B cell (primary cell): ENCODE measurements at regions not wholly inside any gene's neighbourhood (a gene's known extent, or its start where the extent isn't known, plus 50 kb on each side); places are given as distances from the start of the nearest gene placed in this dataset.

Source experiments
- ATAC-seq: fragments of 200-7000 bp; cut with Tn5 transposase; one replicate; pipeline ENCODE4 v1.10.0; 2021; ENCODE audit warnings: low read depth, mild to moderate bottlenecking, moderate number of reproducible peaks, moderate library complexity
- CTCF ChIA-PET: fragments of 350-600 bp; sonication (Branson Sonifier 250); formaldehyde crosslinking; loops from one replicate; lab custom pipeline; 2021; ENCODE audit warnings: antibody characterized with exemption, inconsistent platforms; lab: Charles Lee
- POLR2A ChIA-PET: fragments of 350-600 bp; sonication (Branson Sonifier 250); formaldehyde crosslinking; loops from one replicate; lab custom pipeline; 2021; ENCODE audit warnings: antibody characterized with exemption; lab: Charles Lee
- DNase-seq: peaks from one replicate; pipeline ENCODE4 v3.0.0; 2013
- H2AFZ ChIP-seq: 2 replicates; pipeline ENCODE4 v1.6.1; 2012; ENCODE audit warnings: mild to moderate bottlenecking, low read depth, low read length; ENCODE audit not compliant: insufficient read depth, poor library complexity, severe bottlenecking
- H3K27ac ChIP-seq, 2 donors: 1 replicate in 1 of 2; 2 replicates in 1 of 2; pipeline ENCODE4 v1.5.1; 2012 to 2013; ENCODE audit warnings: low read length in 2 of 2, mild to moderate bottlenecking in 2 of 2, moderate library complexity in 1 of 2
- H3K27me3 ChIP-seq, 4 experiments: fragments of 200-600 bp in 1 of 4; sonication (generic) in 1 of 4; replicated peaks in 1 of 4; 1 replicate in 2 of 4; 2 replicates in 2 of 4; pipeline versions ENCODE4 v1.6.1 to v1.7.0; 2013 to 2016; ENCODE audit warnings: low read length in 3 of 4, mild to moderate bottlenecking in 2 of 4, mixed read lengths in 1 of 4, moderate library complexity in 1 of 4; ENCODE audit not compliant: insufficient read depth in 4 of 4, control insufficient read depth in 3 of 4; ENCODE audit errors: control extremely low read depth in 1 of 4
- H3K36me3 ChIP-seq, 2 experiments: replicated peaks in 1 of 2; 1 replicate in 1 of 2; 2 replicates in 1 of 2; pipeline versions ENCODE4 v1.6.1 to v1.7.1; 2013; ENCODE audit warnings: low read length in 1 of 2; ENCODE audit not compliant: insufficient read depth in 2 of 2, control insufficient read depth in 1 of 2; ENCODE audit errors: control extremely low read depth in 1 of 2, extremely low read depth in 1 of 2
- H3K4me1 ChIP-seq, 2 donors: fragments of 200-600 bp in 1 of 2; sonication (generic) in 1 of 2; 1 replicate in 1 of 2; 2 replicates in 1 of 2; pipeline versions ENCODE4 v1.5.1 to v1.6.1; 2013 to 2017; ENCODE audit warnings: low read length in 2 of 2; ENCODE audit not compliant: control insufficient read depth in 2 of 2, insufficient read depth in 2 of 2
- H3K4me2 ChIP-seq: replicated peaks from 2 replicates; pipeline ENCODE3; 2012; ENCODE audit warnings: mild to moderate bottlenecking, low read depth, low read length; ENCODE audit not compliant: poor library complexity, severe bottlenecking
- H3K4me3 ChIP-seq, 5 experiments: fragments of 200-600 bp in 1 of 5; sonication (generic) in 1 of 5; 1 replicate in 3 of 5; 2 replicates in 2 of 5; pipeline versions ENCODE4 v1.5.1 to v1.7.0; 2011 to 2016; ENCODE audit warnings: low read length in 4 of 5, mild to moderate bottlenecking in 4 of 5, low read depth in 2 of 5, control low read depth in 1 of 5, moderate library complexity in 1 of 5; ENCODE audit not compliant: insufficient read depth in 1 of 5; ENCODE audit errors: control extremely low read depth in 1 of 5, extremely low read depth in 1 of 5
- H3K79me2 ChIP-seq: fragments of 200-600 bp; sonication (generic); one replicate; pipeline ENCODE4 v1.6.0; 2016; ENCODE audit warnings: low read length; ENCODE audit not compliant: control insufficient read depth, insufficient read depth
- H3K9ac ChIP-seq: fragments of 200-600 bp; sonication (generic); 2 replicates; pipeline ENCODE4 v1.6.1; 2017; ENCODE audit warnings: mild to moderate bottlenecking, low read length, moderate library complexity
- H3K9me3 ChIP-seq, 3 donors: one replicate each; pipeline versions ENCODE4 v1.6.1 to v1.7.1; 2013; ENCODE audit warnings: low read length in 2 of 3; ENCODE audit not compliant: control insufficient read depth in 2 of 3, insufficient read depth in 1 of 3; ENCODE audit errors: control extremely low read depth in 1 of 3
- H4K20me1 ChIP-seq: 2 replicates; pipeline ENCODE4 v1.6.0; 2012; ENCODE audit warnings: mild to moderate bottlenecking, low read length; ENCODE audit not compliant: insufficient read depth, control insufficient read depth, poor library complexity, severe bottlenecking
- H3K27ac Mint-ChIP-seq: one replicate; pipeline ENCODE4 v1.8.0; 2021; ENCODE audit warnings: mixed read lengths
- H3K27me3 Mint-ChIP-seq: one replicate; pipeline ENCODE4 v1.8.0; 2021; ENCODE audit warnings: mixed read lengths
- H3K4me1 Mint-ChIP-seq: one replicate; pipeline ENCODE4 v1.8.0; 2021; ENCODE audit warnings: mixed read lengths
- H3K4me3 Mint-ChIP-seq: one replicate; pipeline ENCODE4 v1.8.0; 2021; ENCODE audit warnings: mixed read lengths
- H3K9me3 Mint-ChIP-seq: one replicate; pipeline ENCODE4 v1.8.0; 2022; ENCODE audit warnings: mixed read lengths; ENCODE audit not compliant: insufficient read depth
- EZH2 ChIP-seq: IDR thresholded peaks from 2 replicates; pipeline ENCODE4 v1.6.1; 2012; ENCODE audit warnings: borderline replicate concordance, low read depth, mild to moderate bottlenecking, moderate library complexity, low read length; ENCODE audit not compliant: insufficient read depth, poor library complexity, severe bottlenecking
- WGBS: methylation state at CpG from one replicate; pipeline ENCODE4 v1.1.5; 2013; ENCODE audit warnings: missing lambda C conversion rate; ENCODE audit not compliant: insufficient coverage; 5-methylcytosine and 5-hydroxymethylcytosine counted together
- intact Hi-C: fragments of 100-400 bp; cut with micrococcal nuclease; formaldehyde crosslinking; loops from one replicate; pipeline ENCODE4 v1.10.0; 2022
- TF ChIP-seq, protein P1 (sequence below): fragments of 200-600 bp; IDR thresholded peaks from one replicate; pipeline ENCODE4 v1.8.0; 2022; ENCODE audit warnings: antibody characterized with exemption, mild to moderate bottlenecking

DNA sequence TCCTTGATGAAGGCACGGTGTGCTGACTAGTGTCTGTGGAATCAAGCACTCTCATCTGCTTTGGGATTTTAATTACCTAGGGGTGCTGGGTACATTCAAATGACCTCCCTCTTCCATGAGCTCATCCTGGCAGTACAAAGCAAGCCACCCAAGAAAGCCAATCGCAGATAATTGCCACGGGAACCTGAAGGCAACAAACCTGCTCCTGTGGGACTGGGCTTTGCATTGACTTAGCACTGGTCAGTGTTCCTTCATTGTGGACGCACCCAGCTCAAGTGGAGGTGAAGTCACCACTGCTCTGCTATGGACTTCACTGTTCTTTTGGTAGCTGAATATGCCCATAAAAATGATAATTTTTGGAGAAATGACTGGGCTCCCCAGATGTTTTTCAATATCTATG, 261.6 kb upstream of the FERMT1 start:
- Histone ChIP-seq H4K20me1 (no peaks in the 10 kb centered on the region), H3K4me2 (no peak overlapping the region), H3K79me2 (no peaks in the 10 kb centered on the region), H2AFZ (no peak overlapping the region), H3K36me3 (no peaks in the 10 kb centered on the region), H3K9me3 (no peaks in the 10 kb centered on the region), H3K27me3 (no peaks in the 10 kb centered on the region), H3K27ac (no peak overlapping the region), H3K4me1 (no peaks in the 10 kb centered on the region), H3K4me3 (no peak overlapping the region), H3K9ac (no peak overlapping the region)
- 23% methylated on average over 2 of the region's 4 CpGs for WGBS
- TF ChIP-seq EZH2, result no peak
- TF ChIP-seq, protein P1, sequence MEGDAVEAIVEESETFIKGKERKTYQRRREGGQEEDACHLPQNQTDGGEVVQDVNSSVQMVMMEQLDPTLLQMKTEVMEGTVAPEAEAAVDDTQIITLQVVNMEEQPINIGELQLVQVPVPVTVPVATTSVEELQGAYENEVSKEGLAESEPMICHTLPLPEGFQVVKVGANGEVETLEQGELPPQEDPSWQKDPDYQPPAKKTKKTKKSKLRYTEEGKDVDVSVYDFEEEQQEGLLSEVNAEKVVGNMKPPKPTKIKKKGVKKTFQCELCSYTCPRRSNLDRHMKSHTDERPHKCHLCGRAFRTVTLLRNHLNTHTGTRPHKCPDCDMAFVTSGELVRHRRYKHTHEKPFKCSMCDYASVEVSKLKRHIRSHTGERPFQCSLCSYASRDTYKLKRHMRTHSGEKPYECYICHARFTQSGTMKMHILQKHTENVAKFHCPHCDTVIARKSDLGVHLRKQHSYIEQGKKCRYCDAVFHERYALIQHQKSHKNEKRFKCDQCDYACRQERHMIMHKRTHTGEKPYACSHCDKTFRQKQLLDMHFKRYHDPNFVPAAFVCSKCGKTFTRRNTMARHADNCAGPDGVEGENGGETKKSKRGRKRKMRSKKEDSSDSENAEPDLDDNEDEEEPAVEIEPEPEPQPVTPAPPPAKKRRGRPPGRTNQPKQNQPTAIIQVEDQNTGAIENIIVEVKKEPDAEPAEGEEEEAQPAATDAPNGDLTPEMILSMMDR, result no peak
- intact Hi-C loops, result no loop called here
- ATAC-seq (no peak), DNase-seq (no peak)
- H3K4me3 Mint-ChIP-seq, result no peak overlapping the region
- ChIA-PET CTCF (no interaction called here), POLR2A (no interaction called here)
- H3K27ac Mint-ChIP-seq, result no peak overlapping the region
- no peaks in the 10 kb centered on the region for H3K4me1 Mint-ChIP-seq
- H3K9me3 Mint-ChIP-seq, result no peaks in the 10 kb centered on the region
- no peaks in the 10 kb centered on the region for H3K27me3 Mint-ChIP-seq

DNA sequence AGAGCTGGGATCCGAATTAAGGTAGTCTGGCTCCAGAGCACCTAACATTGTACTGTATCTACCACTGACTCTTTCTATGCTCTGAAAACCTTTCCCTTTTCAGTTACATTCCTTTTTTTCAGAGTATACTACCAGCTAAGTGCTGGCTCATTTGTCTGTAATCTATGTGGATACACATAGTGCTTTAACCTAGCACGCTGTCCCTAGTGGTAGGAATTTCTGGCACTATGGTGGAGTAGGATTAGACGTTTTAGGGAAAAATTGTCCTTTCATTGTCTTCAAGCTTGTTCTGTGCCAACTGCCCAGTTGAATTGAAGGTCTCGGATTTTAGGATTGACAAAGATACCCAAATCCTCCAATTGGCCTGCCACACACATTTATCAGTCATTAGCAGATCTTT, 259.1 kb upstream of the FERMT1 start:
- no CpG with 5 or more reads among the region's 4 CpGs for WGBS
- no peaks in the 10 kb centered on the region for H3K9me3 ChIP-seq
- no peaks in the 10 kb centered on the region for H3K4me1 ChIP-seq
- Mint-ChIP-seq H3K4me1 (no peaks in the 10 kb centered on the region), H3K4me3 (no peak overlapping the region), H3K27ac (no peak overlapping the region), H3K27me3 (no peaks in the 10 kb centered on the region), H3K9me3 (peaks cover 3% of the 10 kb centered on the region)
- no peak overlapping the region for H3K27ac ChIP-seq
- H3K4me3 ChIP-seq, result no peak overlapping the region
- no peak for TF ChIP-seq EZH2
- TF ChIP-seq, protein P1, result no peak
- H3K4me2 ChIP-seq, result no peak overlapping the region
- DNase-seq (no peak), ATAC-seq (no peak)
- POLR2A ChIA-PET, result no interaction called here
- no peaks in the 10 kb centered on the region for H3K27me3 ChIP-seq
- intact Hi-C loops, result no loop called here
- no peaks in the 10 kb centered on the region for H3K79me2 ChIP-seq
- no peaks in the 10 kb centered on the region for H3K36me3 ChIP-seq
- no peak overlapping the region for H3K9ac ChIP-seq
- CTCF ChIA-PET, result no interaction called here
- H2AFZ ChIP-seq, result no peak overlapping the region
- no peaks in the 10 kb centered on the region for H4K20me1 ChIP-seq
